GM21381 (cell line): ENCODE measurements at regions not wholly inside any gene's neighbourhood (a gene's known extent, or its start where the extent isn't known, plus 50 kb on each side); places are given as distances from the start of the nearest gene placed in this dataset.

Source experiments
- ATAC-seq: cut with Tn5 transposase; IDR thresholded peaks from one replicate; pipeline ENCODE4 v1.9.1; 2021; ENCODE audit warnings: mild to moderate bottlenecking, moderate library complexity; ENCODE audit not compliant: unreplicated experiment

DNA sequence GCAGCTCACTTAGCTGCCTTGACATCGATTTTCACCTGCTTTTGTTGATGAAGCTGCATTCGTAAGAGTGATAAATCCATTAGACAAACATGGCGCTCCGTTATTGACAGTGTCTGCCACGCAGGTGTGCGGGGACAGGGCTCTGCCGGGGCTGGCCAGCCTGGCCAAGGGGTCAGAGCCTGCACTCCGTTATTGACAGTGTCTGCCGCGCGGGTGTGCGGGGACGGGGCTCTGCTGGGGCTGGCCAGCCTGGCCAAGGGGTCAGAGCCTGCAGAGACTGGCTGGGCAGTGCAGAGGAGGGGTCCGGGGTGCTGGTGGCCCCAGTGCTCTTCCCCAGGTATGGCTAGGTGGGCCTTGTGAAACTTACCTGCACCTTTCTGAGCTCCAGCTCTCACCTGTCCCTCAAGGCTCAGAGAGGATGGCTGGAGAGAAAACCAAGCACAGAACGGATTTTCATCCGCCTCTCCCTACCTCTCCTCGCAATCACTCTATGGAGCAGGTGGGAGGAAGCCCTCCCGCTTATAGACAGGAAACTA lies 101.6 kb upstream of the B3GAT1 start:
- no peak for ATAC-seq

DNA sequence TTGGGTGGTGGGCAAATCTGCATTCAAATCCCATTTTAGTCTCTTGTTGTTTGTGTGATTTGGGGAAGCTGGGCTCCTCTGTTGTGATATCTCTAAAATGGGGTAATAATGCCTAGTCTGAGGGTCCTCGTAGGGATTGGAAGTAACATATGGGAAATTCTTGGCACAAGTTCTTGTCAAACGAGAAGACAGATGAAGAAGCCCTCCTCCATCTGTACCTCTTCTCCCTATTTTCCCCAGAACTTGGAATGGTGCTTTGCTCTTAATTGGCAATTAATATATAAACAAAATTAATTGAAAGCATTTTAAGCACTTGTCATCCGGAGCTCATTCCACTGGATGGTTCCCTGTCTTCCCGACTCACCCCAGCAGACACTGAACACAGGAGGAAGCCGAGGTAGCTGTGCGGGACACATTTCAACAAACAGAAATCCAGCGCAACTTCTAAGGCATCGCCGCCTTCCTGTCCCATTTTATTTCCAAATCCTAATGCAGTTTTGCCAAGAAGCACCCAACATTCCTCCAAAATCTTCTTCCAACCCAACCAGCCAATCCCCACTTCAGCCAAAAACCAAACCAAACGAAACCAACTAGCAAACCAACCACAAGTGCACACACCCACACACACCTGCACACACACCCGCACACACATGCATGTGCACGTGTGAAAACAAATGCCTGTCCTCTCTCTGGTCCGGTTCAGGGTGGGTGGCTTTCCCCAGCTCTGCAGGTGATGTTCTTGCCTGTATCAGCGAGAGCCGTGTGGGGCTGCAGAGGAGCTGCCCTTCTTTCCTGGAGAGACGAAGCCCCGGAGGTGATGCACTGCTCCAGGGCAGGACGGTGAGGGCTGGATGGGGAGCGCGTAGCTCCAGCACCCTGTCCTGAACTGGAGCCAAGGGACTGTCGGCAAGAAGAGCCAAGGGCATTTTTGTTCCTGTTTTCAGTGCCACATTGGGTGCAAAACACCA lies 100.8 kb upstream of the B3GAT1 start:
- no peak for ATAC-seq

DNA sequence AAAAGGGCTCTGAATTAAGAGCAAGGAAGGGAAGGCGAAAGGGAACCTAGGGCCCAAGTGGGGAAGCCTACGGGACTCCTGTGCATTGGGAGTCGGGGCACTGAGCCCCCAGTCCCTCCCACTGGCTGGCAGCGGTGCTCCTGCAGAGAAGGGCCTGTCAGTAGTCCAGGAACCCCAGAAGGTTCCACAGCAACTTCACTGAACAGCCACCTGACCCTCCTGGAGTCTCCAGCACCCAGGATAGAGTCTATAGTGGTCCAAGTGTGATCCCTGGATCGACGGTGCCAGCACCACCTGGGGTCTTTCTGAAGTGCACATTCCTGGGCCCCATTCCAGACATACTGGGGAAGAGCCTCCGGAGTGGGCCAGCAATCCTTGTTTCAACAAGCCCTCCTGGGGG lies 100.0 kb upstream of the B3GAT1 start:
- no peak for ATAC-seq

DNA sequence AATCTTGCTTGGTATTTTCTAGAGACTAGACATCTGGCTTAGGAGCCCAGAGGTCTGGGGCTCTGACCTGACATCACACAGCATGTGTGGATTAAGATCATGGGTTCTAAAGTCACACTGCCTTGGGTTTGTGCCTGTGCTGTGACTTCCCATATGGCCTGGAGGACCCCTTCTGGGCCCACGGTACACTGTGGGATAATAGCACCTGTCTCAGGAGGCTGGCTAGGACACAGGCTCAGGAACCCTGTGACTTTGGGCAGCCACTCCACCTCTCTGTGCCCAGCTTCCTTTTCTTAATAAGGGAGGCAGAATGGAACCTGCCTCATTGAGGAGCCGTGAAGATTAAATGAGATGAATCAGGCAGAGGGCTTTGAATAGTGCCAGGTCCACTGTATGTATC lies 99.2 kb upstream of the B3GAT1 start:
- ATAC-seq: no peak

DNA sequence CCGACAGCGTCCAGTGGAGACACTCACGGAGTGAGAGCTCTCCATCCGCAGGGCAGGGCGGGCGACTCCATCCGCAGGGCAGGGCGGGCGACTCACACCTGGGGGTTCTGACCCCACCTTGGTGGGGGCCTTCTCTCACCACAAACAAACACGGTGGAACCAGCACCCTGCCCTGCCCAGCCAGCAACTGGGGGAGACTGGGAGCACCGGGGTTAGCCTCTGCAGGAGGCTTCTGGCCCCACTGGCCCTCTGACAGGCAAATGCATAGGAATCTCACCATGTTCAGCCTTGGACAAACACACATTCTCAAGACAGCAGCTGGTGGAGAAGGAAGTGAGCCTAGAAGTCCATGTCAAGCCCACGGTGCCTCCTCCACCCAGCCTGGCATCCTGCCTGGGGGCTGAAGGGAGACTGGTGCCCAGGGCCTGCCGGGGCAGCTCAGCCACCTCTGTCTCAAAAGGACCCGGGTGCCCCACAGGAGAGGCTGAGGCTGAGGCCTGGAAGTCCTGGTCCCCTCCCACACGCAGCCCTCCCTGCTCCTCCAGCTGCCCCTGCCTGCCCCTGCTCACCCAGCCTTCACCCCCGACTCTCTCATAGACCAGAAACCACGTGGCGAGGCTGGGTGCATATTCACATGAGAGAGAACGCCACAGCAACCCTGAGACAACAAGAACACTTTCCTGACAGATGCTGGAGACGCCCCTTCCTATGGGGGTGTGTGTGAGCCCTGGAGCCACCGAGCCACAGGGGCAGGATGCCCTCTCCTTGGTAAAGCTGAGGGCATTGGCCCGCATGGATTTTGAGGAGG lies 98.4 kb upstream of the B3GAT1 start:
- no peak for ATAC-seq

DNA sequence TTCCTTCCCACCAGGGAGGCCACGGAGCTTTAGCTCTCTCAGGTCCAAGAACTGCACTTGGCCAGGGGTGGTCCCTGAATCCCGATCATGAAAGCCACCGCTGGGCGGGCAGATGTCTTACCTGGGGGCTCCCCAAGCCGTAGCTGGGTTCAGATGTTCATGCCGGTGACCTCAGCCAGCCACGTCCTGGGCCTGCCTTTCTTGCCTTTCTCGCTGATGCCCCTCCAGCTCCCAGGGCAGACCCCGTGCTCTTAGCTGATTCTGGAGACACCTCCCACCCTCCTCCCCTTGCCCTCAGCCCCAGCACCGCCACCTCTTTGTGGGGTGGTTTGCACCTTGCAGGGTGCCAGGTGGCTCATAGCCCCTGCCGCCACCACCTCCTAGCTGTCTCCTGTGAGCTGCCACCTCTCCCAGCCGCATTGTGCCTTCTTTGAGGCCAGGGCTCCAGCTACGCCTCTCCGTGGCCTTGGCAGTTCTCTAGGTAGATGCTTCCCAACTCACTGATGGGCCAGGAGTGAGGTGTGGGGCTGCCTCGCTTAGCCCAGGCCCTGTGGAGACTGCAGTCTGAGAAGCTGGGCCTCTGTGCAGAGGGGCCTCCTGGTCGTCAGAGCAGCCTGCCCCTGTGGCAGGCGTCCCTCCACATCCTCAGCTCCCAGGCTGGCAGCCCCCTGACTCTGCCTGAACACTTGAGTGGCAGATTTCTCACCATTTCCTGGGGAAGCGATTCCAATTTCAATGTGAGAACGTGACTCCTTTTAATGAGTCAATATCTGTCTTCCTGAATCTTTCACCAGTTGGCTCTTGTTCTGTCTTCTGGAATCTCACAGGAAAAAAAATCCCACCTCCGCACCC lies 97.6 kb upstream of the B3GAT1 start:
- no peak for ATAC-seq

DNA sequence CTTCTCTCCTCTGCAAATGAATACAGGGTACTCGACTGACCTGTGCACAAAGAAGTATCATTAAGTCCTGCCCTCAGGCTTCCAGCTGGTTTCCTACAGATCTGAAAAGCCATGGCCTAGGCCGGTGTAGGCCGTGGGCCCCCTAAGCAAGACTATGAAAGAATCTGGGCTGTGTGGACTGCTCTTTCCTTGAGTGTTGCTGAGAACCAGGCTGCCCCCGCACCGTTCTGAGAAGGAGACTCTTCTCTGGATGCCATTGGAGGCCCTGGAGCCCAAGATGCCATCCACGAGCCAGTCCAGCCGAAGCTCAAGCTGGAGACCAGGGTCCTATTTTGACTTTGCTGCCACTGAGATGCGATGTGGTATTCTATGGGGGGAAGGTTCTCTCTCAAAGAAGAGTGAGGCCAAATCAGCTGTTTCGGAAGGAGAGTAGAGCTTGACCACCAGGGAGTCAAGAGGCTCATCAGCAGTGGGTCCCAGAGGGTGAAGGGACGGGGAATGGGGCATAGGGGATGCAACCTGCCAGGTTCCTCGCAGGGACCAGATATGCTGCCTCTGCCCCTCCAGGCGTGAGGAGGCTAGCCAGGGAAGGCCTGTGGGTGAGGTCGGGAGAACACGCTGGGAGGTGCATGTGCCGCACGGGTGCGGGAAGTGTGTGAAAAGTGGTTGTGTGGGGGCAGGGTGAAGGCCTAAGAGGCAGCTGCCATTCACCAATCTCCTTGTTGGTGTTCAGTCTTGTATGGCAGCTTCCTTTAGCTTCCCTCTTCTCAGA lies 96.4 kb upstream of the B3GAT1 start:
- no peak for ATAC-seq

DNA sequence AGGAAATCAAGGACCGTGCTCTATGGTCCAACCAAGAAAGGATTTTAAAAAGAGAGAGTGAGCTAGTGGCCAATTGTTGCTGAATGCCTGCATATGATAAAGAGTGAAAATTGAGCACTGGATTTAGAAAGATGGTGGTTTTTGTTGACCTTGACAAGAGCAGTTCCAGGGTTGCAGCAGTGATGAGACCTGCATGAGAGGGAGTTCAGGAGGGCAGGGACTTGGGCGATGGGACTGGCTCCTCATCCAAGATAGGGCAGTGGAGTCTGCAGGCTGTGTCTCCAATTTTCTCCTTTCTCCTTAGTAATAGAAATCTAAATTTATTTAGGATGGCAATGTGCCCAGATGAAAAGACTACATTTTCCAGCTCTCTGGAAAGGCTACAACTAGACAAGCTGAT lies 94.0 kb upstream of the B3GAT1 start:
- no peak for ATAC-seq

DNA sequence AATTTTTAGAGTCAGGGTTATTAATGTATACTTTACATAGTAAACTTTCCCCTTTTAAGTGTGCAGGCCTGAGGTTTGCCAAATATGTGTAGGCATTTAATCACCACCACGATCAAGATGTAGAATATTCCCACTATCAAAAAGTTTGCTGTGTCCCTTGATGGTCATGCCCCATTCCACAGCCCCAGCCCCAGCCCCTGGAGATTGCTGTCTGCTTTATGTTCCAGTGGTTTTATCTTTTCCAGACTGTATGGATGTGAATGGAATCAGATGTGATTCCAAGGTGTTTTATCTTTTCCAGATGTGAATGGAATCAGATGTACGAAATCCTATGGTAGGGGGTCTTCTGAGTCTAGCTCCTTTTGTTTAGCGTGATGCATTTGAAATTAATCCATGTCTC lies 93.1 kb upstream of the B3GAT1 start:
- no peak for ATAC-seq

DNA sequence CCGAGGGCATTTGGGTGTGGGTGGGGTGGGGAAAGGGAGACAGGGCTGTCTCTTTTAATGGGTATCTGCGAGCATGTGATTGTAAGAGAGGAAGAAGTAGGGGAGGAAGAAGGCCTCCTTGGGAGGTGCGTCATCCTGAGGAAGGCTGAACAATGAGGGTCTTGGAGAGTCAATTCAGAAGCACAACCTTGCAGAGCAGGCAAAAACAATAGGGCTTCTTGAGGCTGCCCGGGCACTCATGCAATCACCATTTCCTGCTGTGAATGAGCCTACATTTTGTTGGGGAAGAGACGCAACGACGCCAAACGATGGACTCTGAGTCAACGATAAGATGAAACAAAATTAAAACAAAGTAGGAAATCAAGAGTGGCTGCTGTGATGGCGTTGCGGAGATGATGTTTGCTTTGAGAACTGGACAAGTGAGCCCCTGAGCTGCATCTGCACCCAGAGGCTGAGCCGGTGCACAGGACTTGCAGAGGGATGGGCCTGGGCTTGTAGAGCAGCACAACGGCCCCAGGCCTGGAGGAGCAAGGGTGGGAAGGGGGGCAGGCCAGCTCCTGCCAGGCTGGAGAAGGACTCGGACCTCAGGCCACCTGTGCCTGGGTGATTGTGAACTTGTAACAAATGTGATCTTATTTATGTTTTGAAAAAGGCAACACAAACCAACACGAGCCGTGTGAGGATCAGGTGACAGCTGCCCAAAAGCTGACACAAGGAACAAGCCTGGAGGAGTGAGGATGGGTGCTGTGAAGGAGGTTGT lies 92.3 kb upstream of the B3GAT1 start:
- ATAC-seq: no peak

DNA sequence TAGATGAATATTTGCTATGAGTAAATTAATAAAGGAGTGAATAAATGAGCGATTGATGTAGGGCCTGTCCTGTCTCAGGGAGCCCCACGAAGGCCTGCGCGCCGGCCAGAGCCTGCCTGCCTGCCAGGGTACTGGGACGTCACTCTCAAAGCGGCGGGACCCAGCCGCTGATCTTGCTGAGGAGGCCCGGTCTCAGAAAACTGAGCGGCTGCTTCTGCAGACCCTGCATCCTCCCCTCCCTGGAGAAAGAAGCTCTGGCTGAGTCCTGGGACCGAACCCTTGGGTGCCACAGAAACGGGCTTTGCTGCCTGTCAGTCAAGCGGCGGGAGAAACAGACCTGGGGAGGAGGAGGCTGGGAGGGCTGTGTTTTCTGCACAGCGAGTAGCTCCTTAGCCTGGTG lies 91.6 kb upstream of the B3GAT1 start:
- ATAC-seq: no peak

DNA sequence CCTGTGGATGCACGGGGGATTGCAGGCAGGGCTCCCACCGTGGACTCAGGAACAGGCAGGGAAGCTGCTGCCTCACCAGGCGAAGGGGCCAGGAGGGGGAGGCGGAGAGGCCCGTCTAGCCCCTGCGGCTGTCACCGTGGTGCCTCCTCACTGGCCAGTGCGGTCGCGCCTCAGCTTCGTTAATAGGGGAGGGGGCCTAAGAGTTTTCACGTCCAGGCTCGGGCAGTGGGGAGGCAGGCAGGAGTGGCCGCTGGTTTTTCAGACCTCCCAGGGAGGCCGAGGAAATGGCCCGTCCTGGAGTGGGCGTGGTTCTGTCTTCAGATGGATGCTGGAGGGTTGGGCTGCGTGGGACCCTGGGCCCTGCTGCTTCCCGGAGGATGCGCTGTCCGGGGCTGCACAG lies 91.1 kb upstream of the B3GAT1 start:
- no peak for ATAC-seq

DNA sequence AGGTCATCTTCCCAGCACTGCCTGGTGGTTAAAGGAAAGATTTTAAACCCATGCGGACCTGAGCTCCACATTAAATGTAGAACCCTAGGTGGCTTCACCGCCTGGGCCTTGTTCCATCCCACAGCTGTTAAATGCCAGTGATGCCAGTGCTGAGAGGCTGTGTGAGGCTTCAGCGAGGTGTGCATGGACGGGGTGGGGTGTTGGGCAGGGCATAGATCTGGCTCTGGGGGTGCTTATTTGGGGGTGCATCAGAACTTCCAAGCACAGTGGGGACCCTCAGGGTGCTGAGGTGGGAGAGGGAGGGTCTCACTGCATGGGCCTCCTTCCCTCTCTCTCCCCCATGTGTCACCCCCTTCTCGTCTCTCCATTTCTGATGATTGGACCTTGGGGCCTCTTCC lies 90.1 kb upstream of the B3GAT1 start:
- ATAC-seq: no peak

DNA sequence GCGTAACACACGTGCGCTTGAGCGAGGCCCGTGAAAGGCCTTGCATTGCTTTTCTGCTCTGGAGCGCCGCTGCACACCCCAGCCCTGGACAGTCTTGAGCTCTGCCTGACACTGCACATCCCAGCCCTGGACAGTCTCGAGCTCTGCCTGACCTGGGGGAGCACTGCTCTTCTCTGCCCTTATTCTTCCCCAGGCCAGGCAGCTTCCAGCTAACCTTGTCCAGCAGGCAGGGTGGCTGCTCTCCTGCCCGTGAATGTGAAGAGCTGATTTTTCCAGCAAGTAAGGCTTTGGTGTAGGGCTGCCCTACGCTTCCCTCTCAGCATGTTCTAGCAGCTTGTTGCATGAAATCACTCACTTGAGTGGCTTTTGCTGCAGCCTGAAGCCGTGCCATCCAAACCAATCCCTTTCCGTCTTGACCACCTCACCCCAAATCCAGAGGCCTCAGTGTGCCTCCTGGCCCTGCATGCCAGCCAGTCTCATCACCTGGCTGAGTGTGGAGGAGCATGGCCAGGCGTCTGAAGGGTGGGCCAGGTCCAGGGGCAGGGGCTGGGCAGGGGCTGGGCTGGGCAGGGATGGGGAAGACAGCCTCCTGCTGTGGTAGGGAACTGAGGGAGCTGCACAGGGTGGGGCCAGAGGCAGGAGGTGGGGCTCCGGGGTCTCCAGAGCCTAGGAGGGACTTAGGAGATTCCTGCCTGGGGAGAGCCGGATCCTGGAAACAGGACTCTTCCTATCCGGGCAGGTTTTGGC lies 89.5 kb upstream of the B3GAT1 start:
- ATAC-seq: no peak

DNA sequence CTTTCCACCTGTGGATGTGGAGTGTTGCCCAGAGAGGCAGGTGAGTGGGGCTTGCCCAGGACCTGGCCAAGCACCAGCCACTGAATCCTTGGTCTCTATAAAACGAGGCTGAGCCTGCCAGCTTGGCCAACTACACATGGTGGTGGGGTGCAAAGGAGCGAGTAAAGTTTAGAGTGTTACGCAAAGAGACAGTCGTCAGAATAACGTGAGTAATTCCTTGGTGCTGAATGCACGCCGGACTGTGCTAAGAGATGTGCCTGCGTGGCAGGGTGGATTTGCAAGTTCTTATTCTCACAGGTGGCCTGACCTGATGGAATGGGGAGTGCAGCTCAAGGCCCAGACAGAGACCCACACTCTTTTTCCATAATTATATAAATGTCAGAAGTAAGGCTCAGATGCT lies 88.6 kb upstream of the B3GAT1 start:
- no peak for ATAC-seq

DNA sequence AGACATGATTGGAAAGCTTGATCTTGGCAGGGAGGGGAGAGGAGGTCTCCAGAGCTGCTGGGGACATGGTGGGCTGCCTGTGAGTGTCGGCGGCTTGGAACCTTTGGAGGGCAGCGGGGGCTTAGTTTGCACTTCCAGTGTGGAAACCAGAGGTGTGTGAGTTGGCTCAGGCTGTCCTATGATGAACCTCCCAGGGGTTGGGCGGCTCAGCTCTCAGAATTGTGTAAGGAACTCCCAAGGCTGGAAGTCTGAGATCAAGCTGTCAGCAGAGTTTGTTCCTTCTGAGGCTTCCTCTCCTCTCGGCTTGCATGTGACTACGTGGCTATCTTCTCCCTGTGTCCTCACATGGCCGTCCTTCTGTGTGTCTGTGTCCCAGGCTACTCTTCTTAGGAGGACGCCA lies 87.9 kb upstream of the B3GAT1 start:
- ATAC-seq: no peak

DNA sequence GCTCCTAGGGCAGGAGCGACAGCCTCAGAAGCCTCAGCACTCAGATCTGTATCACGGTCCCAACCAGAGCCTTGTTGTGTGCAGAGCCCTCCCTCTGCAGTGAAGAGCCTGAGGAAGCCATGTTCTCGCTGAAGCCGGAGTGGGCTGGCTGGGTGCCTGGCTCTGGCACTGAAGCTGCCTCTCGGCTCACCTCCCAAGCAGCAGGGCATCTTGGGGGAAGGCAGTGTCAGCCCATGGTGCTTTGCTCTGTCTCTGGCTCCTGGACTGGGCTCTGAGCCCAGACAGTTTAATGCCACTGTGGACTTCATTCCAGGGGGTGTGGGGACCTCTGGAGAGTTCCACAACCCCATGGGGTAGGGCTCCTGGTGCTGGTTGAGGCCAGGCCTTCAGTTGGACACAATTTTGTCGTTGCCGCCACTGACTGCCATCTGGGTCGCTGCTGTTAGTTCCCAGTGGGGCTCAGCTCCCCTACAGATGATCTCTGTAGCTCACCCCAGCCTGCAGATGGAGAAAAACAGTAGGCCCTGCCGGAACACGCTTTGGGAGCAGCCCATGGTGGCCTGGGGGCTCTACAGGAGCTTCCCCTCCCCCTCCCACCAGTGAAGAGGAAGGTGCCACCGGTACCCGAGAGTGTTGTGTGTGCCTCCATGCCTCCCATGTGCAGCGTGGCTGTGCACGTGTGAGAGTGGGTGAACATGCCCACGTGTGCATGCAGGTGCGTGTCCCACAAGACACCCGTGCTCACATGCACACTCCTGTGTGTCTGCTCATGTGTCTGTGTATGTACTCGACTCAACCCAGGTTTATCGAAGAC lies 86.5 kb upstream of the B3GAT1 start:
- no peak for ATAC-seq

DNA sequence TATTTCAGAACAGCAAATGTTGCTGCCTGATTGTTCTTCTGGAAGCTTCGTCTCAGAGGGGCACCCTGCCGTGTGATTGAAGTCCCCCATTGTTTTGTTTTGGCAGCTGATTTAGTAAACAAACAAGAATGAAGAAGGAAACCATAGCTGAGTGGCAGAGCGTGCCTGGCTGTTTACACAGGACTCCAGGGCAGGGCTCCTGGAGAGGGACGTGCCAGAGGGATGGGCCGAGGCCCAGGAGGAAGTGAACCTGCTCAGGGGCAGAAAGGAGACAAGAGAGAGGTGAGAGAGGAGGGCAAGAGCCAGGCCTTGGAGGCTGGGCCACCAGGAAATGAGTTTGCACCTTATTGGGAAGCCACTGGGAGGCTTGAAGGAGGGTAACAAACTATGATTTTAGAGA lies 85.5 kb upstream of the B3GAT1 start:
- ATAC-seq: no peak
